CD14-positive monocyte (primary cell): ENCODE measurements at regions not wholly inside any gene's neighbourhood (a gene's known extent, or its start where the extent isn't known, plus 50 kb on each side); places are given as distances from the start of the nearest gene placed in this dataset.

ENCODE experiments used
- DNase-seq, 3 donors: peaks; one replicate each; pipeline ENCODE4 v3.0.0-alpha.2; 2011 to 2022
- H2AFZ ChIP-seq: 2 replicates; pipeline ENCODE4 v1.6.0; 2012; ENCODE audit warnings: mild to moderate bottlenecking, low read depth, low read length, inconsistent platforms; ENCODE audit not compliant: insufficient read depth, poor library complexity, severe bottlenecking
- H3K27ac ChIP-seq, 2 donors: 1 replicate in 1 of 2; 2 replicates in 1 of 2; pipeline ENCODE4 v1.5.1; 2012 to 2013; ENCODE audit warnings: low read length in 2 of 2, control low read depth in 1 of 2, inconsistent platforms in 1 of 2, low read depth in 1 of 2, mild to moderate bottlenecking in 1 of 2
- H3K27me3 ChIP-seq, 2 donors: one replicate each; pipeline versions ENCODE4 v1.6.0 to v1.6.1; 2011 to 2013; ENCODE audit warnings: low read length in 2 of 2; ENCODE audit not compliant: control insufficient read depth in 2 of 2, insufficient read depth in 2 of 2
- H3K36me3 ChIP-seq, 2 donors: replicated peaks in 1 of 2; 1 replicate in 1 of 2; 2 replicates in 1 of 2; pipeline versions ENCODE4 v1.5.1 to v1.6.1; 2012 to 2013; ENCODE audit warnings: low read length in 2 of 2, control low read depth in 1 of 2, inconsistent platforms in 1 of 2, mild to moderate bottlenecking in 1 of 2; ENCODE audit not compliant: insufficient read depth in 2 of 2, control insufficient read depth in 1 of 2
- H3K4me1 ChIP-seq, 2 donors: 1 replicate in 1 of 2; 2 replicates in 1 of 2; pipeline versions ENCODE4 v1.5.1 to v1.6.1; 2012 to 2013; ENCODE audit warnings: low read length in 2 of 2, control low read depth in 1 of 2, inconsistent platforms in 1 of 2, mild to moderate bottlenecking in 1 of 2, moderate library complexity in 1 of 2; ENCODE audit not compliant: insufficient read depth in 2 of 2, control insufficient read depth in 1 of 2
- H3K4me2 ChIP-seq: replicated peaks from 2 replicates; pipeline ENCODE3; 2012; ENCODE audit warnings: low read length, moderate library complexity, mild to moderate bottlenecking; ENCODE audit not compliant: poor library complexity, severe bottlenecking; ENCODE audit errors: extremely low read depth
- H3K4me3 ChIP-seq, 3 experiments: fragments of 200-600 bp in 1 of 3; sonication (generic) in 1 of 3; replicated peaks in 1 of 3; 1 replicate in 2 of 3; 2 replicates in 1 of 3; pipeline ENCODE4 v1.5.1; 2011 to 2013; ENCODE audit warnings: low read length in 3 of 3, mild to moderate bottlenecking in 3 of 3, control low read depth in 2 of 3, low read depth in 2 of 3, inconsistent platforms in 1 of 3, moderate library complexity in 1 of 3
- H3K79me2 ChIP-seq: 2 replicates; pipeline ENCODE4 v1.6.0; 2012; ENCODE audit warnings: mild to moderate bottlenecking, control low read depth, inconsistent platforms, low read length, moderate library complexity; ENCODE audit not compliant: insufficient read depth
- H3K9ac ChIP-seq: 2 replicates; pipeline ENCODE4 v1.6.0; 2017; ENCODE audit warnings: low read length, mild to moderate bottlenecking; ENCODE audit not compliant: insufficient read depth, poor library complexity, severe bottlenecking
- H3K9me3 ChIP-seq, 2 donors: replicated peaks in 1 of 2; 1 replicate in 1 of 2; 2 replicates in 1 of 2; pipeline versions ENCODE4 v1.5.1 to v1.6.1; 2012 to 2013; ENCODE audit warnings: low read length in 2 of 2, control low read depth in 1 of 2; ENCODE audit not compliant: control insufficient read depth in 1 of 2, insufficient read depth in 1 of 2
- H4K20me1 ChIP-seq: 2 replicates; pipeline ENCODE4 v1.6.0; 2012; ENCODE audit warnings: mild to moderate bottlenecking, low read length, control low read depth, moderate library complexity; ENCODE audit not compliant: insufficient read depth
- H3K27ac Mint-ChIP-seq, 7 donors: one replicate each; pipeline ENCODE4 v1.8.0; 2020; ENCODE audit warnings: mild to moderate bottlenecking in 7 of 7, mixed read lengths in 7 of 7, moderate library complexity in 6 of 7, inconsistent platforms in 2 of 7
- H3K27me3 Mint-ChIP-seq, 3 donors: one replicate each; pipeline ENCODE4 v1.8.0; 2021 to 2022; ENCODE audit warnings: low read depth in 3 of 3, mild to moderate bottlenecking in 3 of 3, mixed read lengths in 3 of 3, moderate library complexity in 3 of 3, inconsistent platforms in 1 of 3
- H3K36me3 Mint-ChIP-seq, 2 donors: one replicate each; pipeline ENCODE4 v1.8.0; 2020; ENCODE audit warnings: mixed read lengths in 2 of 2, inconsistent platforms in 1 of 2, mild to moderate bottlenecking in 1 of 2
- H3K4me1 Mint-ChIP-seq: one replicate; pipeline ENCODE4 v1.8.0; 2020; ENCODE audit warnings: mild to moderate bottlenecking, mixed read lengths
- H3K4me3 Mint-ChIP-seq, 2 donors: one replicate each; pipeline ENCODE4 v1.8.0; 2020; ENCODE audit warnings: mild to moderate bottlenecking in 2 of 2, mixed read lengths in 2 of 2, moderate library complexity in 1 of 2
- H3K9me3 Mint-ChIP-seq, 7 donors: one replicate each; pipeline ENCODE4 v1.8.0; 2020 to 2022; ENCODE audit warnings: mixed read lengths in 7 of 7, mild to moderate bottlenecking in 6 of 7, moderate library complexity in 6 of 7, inconsistent platforms in 2 of 7
- WGBS: methylation state at CpG from one replicate; pipeline ENCODE4 v1.1.5; 2013; ENCODE audit warnings: missing lambda C conversion rate; ENCODE audit not compliant: insufficient coverage; 5-methylcytosine and 5-hydroxymethylcytosine counted together
- intact Hi-C, 2 donors: fragments of 100-400 bp; cut with micrococcal nuclease; formaldehyde crosslinking; loops; one replicate each; pipeline versions ENCODE4 v1.15.0 to v1.15.1; 2023
- TF ChIP-seq, protein P1 (sequence below): fragments of 200-600 bp; IDR thresholded peaks from one replicate; pipeline ENCODE4 v1.8.0; 2022; ENCODE audit warnings: antibody characterized with exemption, mild to moderate bottlenecking

DNA sequence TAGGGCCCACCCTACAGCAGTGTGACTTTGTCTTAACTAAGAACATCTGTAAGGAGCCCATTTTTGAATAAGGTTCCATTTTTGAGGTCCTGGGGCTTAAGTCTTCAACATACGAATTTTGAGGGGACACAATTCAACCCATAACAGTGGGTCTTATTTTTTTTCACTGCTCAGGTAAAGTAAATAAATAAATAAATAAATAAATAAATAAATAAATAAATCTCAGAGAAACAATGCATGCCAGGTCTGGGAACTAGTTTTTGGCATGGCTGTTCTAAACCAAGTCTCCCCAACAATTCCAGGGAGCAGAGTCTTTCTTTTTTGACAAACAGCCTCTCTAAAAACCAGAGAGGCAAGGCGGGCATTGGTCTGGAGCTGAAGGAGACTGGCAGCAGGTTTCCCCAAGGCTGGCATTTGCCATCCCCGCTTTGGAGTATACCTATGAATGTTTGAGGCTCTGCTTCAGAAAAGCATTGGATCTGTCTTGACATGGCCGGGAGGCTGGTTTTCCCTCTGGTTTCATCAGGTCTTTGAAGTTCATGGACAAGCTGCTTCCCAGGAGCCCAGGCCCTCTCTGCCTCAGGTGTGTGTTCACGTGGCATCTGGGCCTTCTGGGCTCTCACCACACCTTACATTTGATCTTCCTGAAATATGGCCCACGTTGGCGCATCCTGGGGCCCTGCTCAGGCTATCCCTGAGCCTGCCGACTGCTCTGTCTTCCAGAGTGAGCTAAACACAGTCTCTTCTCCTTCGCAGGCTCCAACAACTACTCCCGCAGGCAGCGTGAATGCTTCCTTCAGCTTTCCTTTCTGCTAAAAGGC is 545.2 kb downstream of the BCL11B start:
- WGBS, result 90% methylated on average over 9 of the region's 11 CpGs
- H3K27me3 ChIP-seq, result no peaks in the 10 kb centered on the region
- H3K36me3 ChIP-seq, result no peaks in the 10 kb centered on the region
- H2AFZ ChIP-seq, result no peak overlapping the region
- no peaks in the 10 kb centered on the region for H4K20me1 ChIP-seq
- no peak overlapping the region for H3K4me3 Mint-ChIP-seq
- H3K27me3 Mint-ChIP-seq, result peaks cover 0 to 7% (median 3%) of the 10 kb centered on the region in 3 donors
- intact Hi-C loops, result no loop called here
- H3K79me2 ChIP-seq, result no peaks in the 10 kb centered on the region
- H3K9me3 ChIP-seq, result no peaks in the 10 kb centered on the region
- no peak overlapping the region for H3K27ac ChIP-seq
- H3K4me1 ChIP-seq, result no peaks in the 10 kb centered on the region
- H3K4me1 Mint-ChIP-seq, result no peaks in the 10 kb centered on the region
- H3K9ac ChIP-seq, result no peak overlapping the region
- TF ChIP-seq, protein P1, sequence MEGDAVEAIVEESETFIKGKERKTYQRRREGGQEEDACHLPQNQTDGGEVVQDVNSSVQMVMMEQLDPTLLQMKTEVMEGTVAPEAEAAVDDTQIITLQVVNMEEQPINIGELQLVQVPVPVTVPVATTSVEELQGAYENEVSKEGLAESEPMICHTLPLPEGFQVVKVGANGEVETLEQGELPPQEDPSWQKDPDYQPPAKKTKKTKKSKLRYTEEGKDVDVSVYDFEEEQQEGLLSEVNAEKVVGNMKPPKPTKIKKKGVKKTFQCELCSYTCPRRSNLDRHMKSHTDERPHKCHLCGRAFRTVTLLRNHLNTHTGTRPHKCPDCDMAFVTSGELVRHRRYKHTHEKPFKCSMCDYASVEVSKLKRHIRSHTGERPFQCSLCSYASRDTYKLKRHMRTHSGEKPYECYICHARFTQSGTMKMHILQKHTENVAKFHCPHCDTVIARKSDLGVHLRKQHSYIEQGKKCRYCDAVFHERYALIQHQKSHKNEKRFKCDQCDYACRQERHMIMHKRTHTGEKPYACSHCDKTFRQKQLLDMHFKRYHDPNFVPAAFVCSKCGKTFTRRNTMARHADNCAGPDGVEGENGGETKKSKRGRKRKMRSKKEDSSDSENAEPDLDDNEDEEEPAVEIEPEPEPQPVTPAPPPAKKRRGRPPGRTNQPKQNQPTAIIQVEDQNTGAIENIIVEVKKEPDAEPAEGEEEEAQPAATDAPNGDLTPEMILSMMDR, result no peak
- no peak overlapping the region for H3K27ac Mint-ChIP-seq
- H3K4me2 ChIP-seq, result no peak overlapping the region
- peaks cover 2 to 12% (median 5%) of the 10 kb centered on the region in 7 donors for H3K9me3 Mint-ChIP-seq
- no peaks in the 10 kb centered on the region for H3K36me3 Mint-ChIP-seq
- no peak for DNase-seq
- no peak overlapping the region for H3K4me3 ChIP-seq

GRCh38 chr14:98728024-98728423 is 544.0 kb downstream of the BCL11B start:
- Histone ChIP-seq H4K20me1 (no peaks in the 10 kb centered on the region), H3K4me3 (no peak overlapping the region), H3K36me3 (no peaks in the 10 kb centered on the region), H2AFZ (no peak overlapping the region), H3K27ac (no peak overlapping the region), H3K4me1 (no peaks in the 10 kb centered on the region), H3K27me3 (no peaks in the 10 kb centered on the region), H3K79me2 (no peaks in the 10 kb centered on the region), H3K9ac (no peak overlapping the region), H3K9me3 (no peaks in the 10 kb centered on the region), H3K4me2 (no peak overlapping the region)
- TF ChIP-seq, protein P1, result no peak
- DNase-seq, result no peak
- Mint-ChIP-seq H3K4me1 (no peaks in the 10 kb centered on the region), H3K27ac (no peak overlapping the region), H3K36me3 (no peaks in the 10 kb centered on the region), H3K27me3 (peaks cover 0 to 7% (median 3%) of the 10 kb centered on the region in 3 donors), H3K4me3 (no peak overlapping the region), H3K9me3 (peaks cover 2 to 12% (median 5%) of the 10 kb centered on the region in 7 donors)
- intact Hi-C loops, result no loop called here
- WGBS, result 90% methylated on average over 2 of the region's 4 CpGs
